A549 (cell line): ENCODE measurements at regions not wholly inside any gene's neighbourhood (a gene's known extent, or its start where the extent isn't known, plus 50 kb on each side); places are given as distances from the start of the nearest gene placed in this dataset.
"Not testable (repeated sequence)": the region's sequence is repeated elsewhere in the genome, so short reads cannot be mapped to it uniquely, and the experiment has no call there.

Source experiments
- ATAC-seq, 2 experiments: fragments of 200-7000 bp in 1 of 2; fragments of >200 bp in 1 of 2; cut with Nextera tagmentation in 1 of 2; cut with Tn5 transposase in 1 of 2; 3 replicates each; pipeline versions ENCODE4 v1.8.0 to v1.9.1; 2018 to 2020; ENCODE audit warnings: mild to moderate bottlenecking in 1 of 2, moderate library complexity in 1 of 2
- CTCF ChIA-PET: fragments of 300-600 bp; sonication (Branson Sonifier 250); formaldehyde crosslinking; extraction: SDS; loops from one replicate; lab custom pipeline; 2021; ENCODE audit warnings: antibody characterized with exemption, inconsistent platforms; lab: Yijun Ruan, JAX
- POLR2A ChIA-PET: fragments of 350-600 bp; formaldehyde crosslinking; extraction: SDS; loops from one replicate; lab custom pipeline; 2021; ENCODE audit warnings: antibody characterized with exemption, inconsistent platforms; lab: Yijun Ruan, JAX
- DNase-seq, 2 experiments: peaks; one replicate each; pipeline versions ENCODE4 v3.0.0 to v3.0.0-alpha.2; 2011 to 2016; ENCODE audit warnings: low read depth in 1 of 2, low spot score in 1 of 2
- FAIRE-seq: peaks from 2 replicates; lab custom pipeline; 2011; peaks lifted over from hg19 to GRCh38; lab: Jason Lieb, UNC
- H3K27ac ChIP-seq, 2 experiments: fragments of >200 bp; sonication (Bioruptor Twin); formaldehyde crosslinking; 3 replicates each; pipeline ENCODE4 v1.5.1; 2016 to 2017
- H3K4me1 ChIP-seq: fragments of >200 bp; sonication (Bioruptor Twin); formaldehyde crosslinking; 3 replicates; pipeline ENCODE4 v1.6.1; 2016
- H3K4me2 ChIP-seq: fragments of >200 bp; sonication (Bioruptor Twin); formaldehyde crosslinking; 3 replicates; pipeline ENCODE4 v1.6.1; 2016
- H3K4me3 ChIP-seq: fragments of >200 bp; sonication (Bioruptor Twin); formaldehyde crosslinking; 3 replicates; pipeline ENCODE4 v1.5.1; 2016
- H3K9me3 ChIP-seq: fragments of >200 bp; sonication (Bioruptor Twin); formaldehyde crosslinking; 3 replicates; pipeline ENCODE4 v1.6.1; 2016
- CEBPB ChIP-seq, 2 experiments: fragments of >200 bp in 1 of 2; sonication (Bioruptor Twin) in 1 of 2; formaldehyde crosslinking in 1 of 2; IDR thresholded peaks; 2 replicates each; pipeline ENCODE4 v1.6.1; 2012 to 2016
- EHF ChIP-seq: fragments of 250-450 bp; sonication (Bioruptor Pico); IDR thresholded peaks from 2 replicates; pipeline ENCODE4 v1.5.0; 2020; ENCODE audit warnings: mild to moderate bottlenecking
- ESRRA ChIP-seq: fragments of 150-350 bp; IDR thresholded peaks from 2 replicates; pipeline ENCODE4 v1.6.1; 2014; ENCODE audit warnings: mild to moderate bottlenecking, low read length, borderline replicate concordance
- GATA3 ChIP-seq: IDR thresholded peaks from 2 replicates; pipeline ENCODE4 v1.6.1; 2012; ENCODE audit warnings: borderline replicate concordance
- HEYL ChIP-seq: fragments of 250-450 bp; sonication (Bioruptor Pico); IDR thresholded peaks from 2 replicates; pipeline ENCODE4 v1.8.0; 2021; ENCODE audit warnings: mild to moderate bottlenecking, moderate library complexity
- MAZ ChIP-seq: fragments of 150-350 bp; IDR thresholded peaks from 2 replicates; pipeline ENCODE4 v1.6.1; 2014; ENCODE audit warnings: antibody characterized with exemption, low read depth, low read length, borderline replicate concordance
- MYC ChIP-seq: IDR thresholded peaks from 2 replicates; pipeline ENCODE4 v1.6.1; 2012; ENCODE audit warnings: mild to moderate bottlenecking, inconsistent platforms, low read length, improper control_type of control experiment, borderline replicate concordance
- NFE2L2 ChIP-seq: fragments of 150-350 bp; conservative IDR thresholded peaks from 2 replicates; pipeline ENCODE4 v1.6.1; 2014; ENCODE audit warnings: low read length
- PHF8 ChIP-seq: fragments of 200-600 bp; sonication (generic); IDR thresholded peaks from 2 replicates; pipeline ENCODE4 v1.6.1; 2016; ENCODE audit warnings: low read depth, mild to moderate bottlenecking, antibody characterized with exemption, moderate library complexity, borderline replicate concordance
- POLR2AphosphoS2 ChIP-seq: conservative IDR thresholded peaks from 2 replicates; pipeline ENCODE4 v1.6.1; 2012; ENCODE audit warnings: low read length, improper control_type of control experiment, inconsistent platforms
- RAD21 ChIP-seq, 2 experiments: fragments of >200 bp in 1 of 2; sonication (Bioruptor Twin) in 1 of 2; formaldehyde crosslinking in 1 of 2; IDR thresholded peaks in 1 of 2; conservative IDR thresholded peaks in 1 of 2; 2 replicates in 1 of 2; 3 replicates in 1 of 2; pipeline ENCODE4 v1.6.1; 2012 to 2018; ENCODE audit warnings: inconsistent platforms in 1 of 2
- RARB ChIP-seq: fragments of 250-450 bp; sonication (Bioruptor Pico); IDR thresholded peaks from 2 replicates; pipeline ENCODE4 v1.8.0; 2021; ENCODE audit warnings: mild to moderate bottlenecking, moderate library complexity
- SMC3 ChIP-seq: fragments of >200 bp; sonication (Bioruptor Twin); formaldehyde crosslinking; IDR thresholded peaks from 3 replicates; pipeline ENCODE4 v1.6.1; 2018; ENCODE audit warnings: inconsistent platforms
- WGBS: methylation state at CpG from one replicate; pipeline ENCODE4 v1.1.6; 2017; ENCODE audit errors: missing lambda C conversion rate; 5-methylcytosine and 5-hydroxymethylcytosine counted together
- TF ChIP-seq, protein P1 (sequence below): fragments of 250-450 bp; sonication (Bioruptor Pico); IDR thresholded peaks from 2 replicates; pipeline ENCODE4 v1.5.0; 2021; ENCODE audit warnings: mild to moderate bottlenecking, moderate library complexity, borderline replicate concordance

- CTCF ChIA-PET, result no interaction called here
- no peak overlapping the region for H3K27ac ChIP-seq
- 71% methylated on average over 2 of the region's 2 CpGs for WGBS
- no peak for TF ChIP-seq SMC3
- TF ChIP-seq ESRRA, result no peak
- no peak for TF ChIP-seq PHF8
- TF ChIP-seq RARB (CRISPR knock-in tag), result no peak
- TF ChIP-seq NFE2L2, result no peak
- TF ChIP-seq RAD21 (conservative IDR thresholded peaks at IDR 0.05 in 1 of 2, IDR thresholded peaks at IDR 0.05 in 1 of 2), result no peak
- no peak for TF ChIP-seq HEYL (CRISPR knock-in tag)
- ATAC-seq, result no peak
- H3K4me3 ChIP-seq, result no peak overlapping the region
- no peak for FAIRE-seq
- DNase-seq, result no peak
- POLR2A ChIA-PET, result no interaction called here
- H3K4me2 ChIP-seq, result no peak overlapping the region
- no peaks in the 10 kb centered on the region for H3K4me1 ChIP-seq
- no peaks in the 10 kb centered on the region for H3K9me3 ChIP-seq
These were observed 1510.3 kb downstream of the PCDH9 start for GRCh38 chr13:65719831-65720230.

- POLR2A ChIA-PET, result no interaction called here
- WGBS, result 59% methylated on average over 4 of the region's 4 CpGs
- Histone ChIP-seq H3K27ac (no peak overlapping the region), H3K4me3 (no peak overlapping the region), H3K4me1 (no peaks in the 10 kb centered on the region), H3K9me3 (no peaks in the 10 kb centered on the region), H3K4me2 (no peak overlapping the region)
- ATAC-seq (no peak), DNase-seq (no peak), FAIRE-seq (no peak)
- TF ChIP-seq, protein P1, sequence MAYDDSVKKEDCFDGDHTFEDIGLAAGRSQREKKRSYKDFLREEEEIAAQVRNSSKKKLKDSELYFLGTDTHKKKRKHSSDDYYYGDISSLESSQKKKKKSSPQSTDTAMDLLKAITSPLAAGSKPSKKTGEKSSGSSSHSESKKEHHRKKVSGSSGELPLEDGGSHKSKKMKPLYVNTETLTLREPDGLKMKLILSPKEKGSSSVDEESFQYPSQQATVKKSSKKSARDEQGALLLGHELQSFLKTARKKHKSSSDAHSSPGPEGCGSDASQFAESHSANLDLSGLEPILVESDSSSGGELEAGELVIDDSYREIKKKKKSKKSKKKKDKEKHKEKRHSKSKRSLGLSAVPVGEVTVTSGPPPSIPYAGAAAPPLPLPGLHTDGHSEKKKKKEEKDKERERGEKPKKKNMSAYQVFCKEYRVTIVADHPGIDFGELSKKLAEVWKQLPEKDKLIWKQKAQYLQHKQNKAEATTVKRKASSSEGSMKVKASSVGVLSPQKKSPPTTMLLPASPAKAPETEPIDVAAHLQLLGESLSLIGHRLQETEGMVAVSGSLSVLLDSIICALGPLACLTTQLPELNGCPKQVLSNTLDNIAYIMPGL (CRISPR knock-in tag), result no peak
- TF ChIP-seq EHF (CRISPR knock-in tag), result no peak
- CTCF ChIA-PET, result no interaction called here
These were observed 1519.6 kb downstream of the PCDH9 start for GRCh38 chr13:65710514-65710913.

- Histone ChIP-seq H3K4me3 (no peak overlapping the region), H3K27ac (no peak overlapping the region), H3K4me2 (no peak overlapping the region)
- ATAC-seq, result no peak
- no peak for TF ChIP-seq GATA3
- TF ChIP-seq, all 56 proteins: peak for 0
- H3K4me1 ChIP-seq, result no peaks in the 10 kb centered on the region
- no peak for FAIRE-seq
- DNase-seq, result no peak
- H3K9me3 ChIP-seq, result no peaks in the 10 kb centered on the region
- POLR2A ChIA-PET, result no interaction called here
- CTCF ChIA-PET, result no interaction called here
These were observed 1532.3 kb downstream of the PCDH9 start for GRCh38 chr13:65697843-65698242.

- Histone ChIP-seq H3K4me2 (no peak overlapping the region), H3K27ac (no peak overlapping the region), H3K9me3 (no peaks in the 10 kb centered on the region), H3K4me3 (no peak overlapping the region), H3K4me1 (no peaks in the 10 kb centered on the region)
- no peak for DNase-seq
- no peak for TF ChIP-seq MYC
- no peak for TF ChIP-seq POLR2AphosphoS2
- no peak for FAIRE-seq
- ATAC-seq, result no peak
- WGBS, result 65% methylated on average over 1 of the region's 1 CpG
- CTCF ChIA-PET, result no interaction called here
- POLR2A ChIA-PET, result no interaction called here
These were observed 1550.9 kb downstream of the PCDH9 start for GRCh38 chr13:65679240-65679639.

DNA sequence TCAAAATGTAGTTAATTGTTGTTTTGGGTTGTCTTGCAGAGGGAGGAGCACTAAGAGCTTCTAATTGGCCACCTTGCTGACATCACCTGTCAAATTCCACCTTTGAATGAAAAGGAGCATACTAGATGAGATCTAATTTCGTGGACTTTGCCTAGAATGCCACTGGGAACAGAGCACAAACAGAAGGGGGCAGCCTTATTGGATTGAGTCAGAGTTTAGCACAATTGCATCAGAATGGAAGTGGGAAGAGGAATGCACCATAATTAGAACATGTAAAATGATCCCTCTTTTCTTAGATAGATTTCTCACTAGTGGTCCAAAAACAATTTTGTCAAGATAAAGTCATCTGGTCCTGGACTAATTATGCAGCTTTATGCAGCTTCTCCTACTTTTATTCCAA, 1552.2 kb downstream of the PCDH9 start:
- ChIA-PET POLR2A (no interaction called here), CTCF (no interaction called here)
- ATAC-seq (no peak), DNase-seq (no peak), FAIRE-seq (no peak)
- no peak for TF ChIP-seq NFE2L2
- TF ChIP-seq CEBPB (IDR thresholded peaks at IDR 0.05), result 0 out of 4 replicates have a peak, but pooled peaks of 1 of the 2 experiments have one; percentile 9
- no peak for TF ChIP-seq MAZ
- Histone ChIP-seq H3K4me3 (no peak overlapping the region), H3K9me3 (no peaks in the 10 kb centered on the region), H3K4me2 (no peak overlapping the region), H3K4me1 (no peaks in the 10 kb centered on the region), H3K27ac (no peak overlapping the region)
- whole genome bisulfite sequencing, result 14% methylated on average over 1 of the region's 1 CpG

GRCh38 chr13:65675383-65675782, 1554.8 kb downstream of the PCDH9 start:
- ATAC-seq, H3K27ac ChIP-seq, H3K4me2 ChIP-seq, H3K4me3 ChIP-seq, H3K9me3 ChIP-seq, POLR2A ChIA-PET, DNase-seq, FAIRE-seq, H3K4me1 ChIP-seq: not testable (repeated sequence)
- CTCF ChIA-PET, result interaction anchor here (1.4 kb wide), 1 partner anchor 19 kb away, joined by 3 read pairs; no protein-coding TSS in a partner anchor
- WGBS, result 10% methylated on average over 2 of the region's 5 CpGs
